ENCODE measurements at regions not wholly inside any gene's neighbourhood (a gene's known extent, or its start where the extent isn't known, plus 50 kb on each side); places are given as distances from the start of the nearest gene placed in this dataset.
"Not testable (repeated sequence)": the region's sequence is repeated elsewhere in the genome, so short reads cannot be mapped to it uniquely, and the experiment has no call there.

GRCh38 chr3:194944526-194944925 is 258.8 kb downstream of the FAM43A start:
- DNase-seq (ENCODE audit: low read depth in 3 of 3): no peak

- DNase-seq (ENCODE audit: low read depth in 3 of 3): no peak
Measured at GRCh38 chr3:194945508-194945907, 259.8 kb downstream of the FAM43A start.

- no peak for DNase-seq (ENCODE audit: low read depth in 3 of 3)
Measured at GRCh38 chr3:194946091-194946490, 260.4 kb downstream of the FAM43A start.

GRCh38 chr3:194949592-194949991 is 263.9 kb downstream of the FAM43A start:
- no peak for DNase-seq (ENCODE audit: low read depth in 3 of 3)

GRCh38 chr3:194950906-194951628 is 265.4 kb downstream of the FAM43A start:
- no peak for DNase-seq (ENCODE audit: low read depth in 3 of 3)

GRCh38 chr3:194951629-194951920 is 265.9 kb downstream of the FAM43A start:
- not testable (repeated sequence) for DNase-seq (ENCODE audit: low read depth in 3 of 3)

GRCh38 chr3:194951931-194952582 is 266.4 kb downstream of the FAM43A start:
- DNase-seq (ENCODE audit: low read depth in 3 of 3): no peak

GRCh38 chr3:194952841-194953241 is 267.2 kb downstream of the FAM43A start:
- DNase-seq (ENCODE audit: low read depth in 3 of 3): no peak

- no peak for DNase-seq (ENCODE audit: low read depth in 3 of 3)
Measured at GRCh38 chr3:194953291-194953690, 267.6 kb downstream of the FAM43A start.

GRCh38 chr3:194955546-194955945 is 269.9 kb downstream of the FAM43A start:
- DNase-seq (ENCODE audit: low read depth in 3 of 3): no peak

GRCh38 chr3:194955979-194956696 is 270.5 kb downstream of the FAM43A start:
- no peak for DNase-seq (ENCODE audit: low read depth in 3 of 3)

- DNase-seq (ENCODE audit: low read depth in 3 of 3): no peak
Measured at GRCh38 chr3:194956697-194957396, 271.2 kb downstream of the FAM43A start.

- DNase-seq (ENCODE audit: low read depth in 3 of 3): no peak
Measured at GRCh38 chr3:194957743-194958240, 272.1 kb downstream of the FAM43A start.

GRCh38 chr3:194959217-194959616 is 273.5 kb downstream of the FAM43A start:
- no peak for DNase-seq (ENCODE audit: low read depth in 3 of 3)

- not testable (repeated sequence) for DNase-seq (ENCODE audit: low read depth in 3 of 3)
Measured at GRCh38 chr3:194959666-194960065, 274.0 kb downstream of the FAM43A start.

GRCh38 chr3:194960446-194961032 is 274.9 kb downstream of the FAM43A start:
- DNase-seq (ENCODE audit: low read depth in 3 of 3): no peak

- no peak for DNase-seq (ENCODE audit: low read depth in 3 of 3)
Measured at GRCh38 chr3:194961149-194961548, 275.5 kb downstream of the FAM43A start.

- DNase-seq (ENCODE audit: low read depth in 3 of 3): no peak
Measured at GRCh38 chr3:194961571-194961970, 275.9 kb downstream of the FAM43A start.

- DNase-seq (ENCODE audit: low read depth in 3 of 3): no peak
Measured at GRCh38 chr3:194962056-194962455, 276.4 kb downstream of the FAM43A start.

- DNase-seq (ENCODE audit: low read depth in 3 of 3): no peak
Measured at GRCh38 chr3:194964809-194965208, 279.1 kb downstream of the FAM43A start.

GRCh38 chr3:194967151-194968117 is 281.8 kb downstream of the FAM43A start:
- DNase-seq (ENCODE audit: low read depth in 3 of 3): no peak
